Keratinocyte (primary cell): ENCODE measurements at regions not wholly inside any gene's neighbourhood (a gene's known extent, or its start where the extent isn't known, plus 50 kb on each side); places are given as distances from the start of the nearest gene placed in this dataset.

Experiments used
- DNase-seq: peaks from one replicate; pipeline ENCODE4 v3.0.0-alpha.2; 2011; ENCODE audit warnings: low read depth, missing footprints, low spot score
- FAIRE-seq: peaks from 2 replicates; lab custom pipeline; 2011; peaks lifted over from hg19 to GRCh38; lab: Jason Lieb, UNC
- H2AFZ ChIP-seq: 2 replicates; pipeline ENCODE4 v1.6.0; 2012; ENCODE audit warnings: low read length, control low read depth, inconsistent platforms; ENCODE audit not compliant: control insufficient read depth
- H3K27ac ChIP-seq: 2 replicates; pipeline ENCODE4 v1.5.1; 2011; ENCODE audit warnings: low read length; ENCODE audit not compliant: control insufficient read depth, insufficient read depth
- H3K27me3 ChIP-seq: 3 replicates; pipeline ENCODE4 v1.6.0; 2011; ENCODE audit warnings: low read length; ENCODE audit not compliant: control insufficient read depth, insufficient read depth; ENCODE audit errors: extremely low read depth
- H3K36me3 ChIP-seq, 2 experiments: 2 replicates in 1 of 2; 3 replicates in 1 of 2; pipeline ENCODE4 v1.5.1; 2011; ENCODE audit warnings: low read length in 2 of 2, mild to moderate bottlenecking in 1 of 2; ENCODE audit not compliant: control insufficient read depth in 2 of 2, insufficient read depth in 2 of 2; ENCODE audit errors: extremely low read depth in 1 of 2
- H3K4me1 ChIP-seq: 3 replicates; pipeline ENCODE4 v1.5.1; 2011; ENCODE audit warnings: low read length; ENCODE audit not compliant: control insufficient read depth, insufficient read depth; ENCODE audit errors: extremely low read depth
- H3K4me2 ChIP-seq: 3 replicates; pipeline ENCODE4 v1.6.0; 2011; ENCODE audit warnings: low read depth, low read length; ENCODE audit not compliant: control insufficient read depth, insufficient read depth; ENCODE audit errors: extremely low read depth
- H3K4me3 ChIP-seq, 3 experiments: fragments of 200-600 bp in 1 of 3; sonication (generic) in 1 of 3; 2 replicates in 2 of 3; 3 replicates in 1 of 3; pipeline ENCODE4 v1.5.1; 2011 to 2016; ENCODE audit warnings: low read length in 3 of 3, mild to moderate bottlenecking in 3 of 3, control low read depth in 2 of 3, inconsistent platforms in 1 of 3, low read depth in 1 of 3, mixed read lengths in 1 of 3, mixed run types in 1 of 3, moderate library complexity in 1 of 3; ENCODE audit not compliant: control insufficient read depth in 2 of 3, insufficient read depth in 2 of 3; ENCODE audit errors: extremely low read depth in 1 of 3
- H3K79me2 ChIP-seq: 2 replicates; pipeline ENCODE4 v1.6.0; 2012; ENCODE audit warnings: low read length; ENCODE audit not compliant: control insufficient read depth, insufficient read depth
- H3K9ac ChIP-seq: 3 replicates; pipeline ENCODE4 v1.6.0; 2011; ENCODE audit warnings: low read length; ENCODE audit not compliant: control insufficient read depth, insufficient read depth; ENCODE audit errors: extremely low read depth
- H3K9me1 ChIP-seq: 3 replicates; pipeline ENCODE4 v1.6.0; 2011; ENCODE audit warnings: low read length; ENCODE audit not compliant: control insufficient read depth, insufficient read depth; ENCODE audit errors: extremely low read depth
- H3K9me3 ChIP-seq: 2 replicates; pipeline ENCODE4 v1.5.1; 2012; ENCODE audit warnings: low read depth, low read length; ENCODE audit not compliant: control insufficient read depth
- H4K20me1 ChIP-seq: 3 replicates; pipeline ENCODE4 v1.6.0; 2011; ENCODE audit warnings: low read length; ENCODE audit not compliant: control insufficient read depth, insufficient read depth; ENCODE audit errors: extremely low read depth
- EZH2 ChIP-seq: IDR thresholded peaks from one replicate; pipeline ENCODE4 v1.6.1; 2012; ENCODE audit warnings: inconsistent platforms, mild to moderate bottlenecking, low read length, moderate library complexity
- dilution Hi-C: fragments of 300-500 bp; cut with MboI; formaldehyde crosslinking; loops from one replicate; pipeline ENCODE4 v1.7.0; 2020; ENCODE audit warnings: low sequenced_read_pairs; ENCODE audit not compliant: extremely low pct_ligation_motif_present
- TF ChIP-seq, protein P1 (sequence below), 3 experiments: IDR thresholded peaks in 1 of 3; conservative IDR thresholded peaks in 1 of 3; optimal IDR thresholded peaks in 1 of 3; 2 replicates in 2 of 3; 3 replicates in 1 of 3; pipeline versions ENCODE3 to v1.5.1; 2011; ENCODE audit warnings: low read length in 3 of 3, mild to moderate bottlenecking in 3 of 3, moderate library complexity in 2 of 3, control low read depth in 1 of 3, inconsistent platforms in 1 of 3; ENCODE audit not compliant: insufficient read depth in 2 of 3; ENCODE audit errors: extremely low read depth in 1 of 3

DNA sequence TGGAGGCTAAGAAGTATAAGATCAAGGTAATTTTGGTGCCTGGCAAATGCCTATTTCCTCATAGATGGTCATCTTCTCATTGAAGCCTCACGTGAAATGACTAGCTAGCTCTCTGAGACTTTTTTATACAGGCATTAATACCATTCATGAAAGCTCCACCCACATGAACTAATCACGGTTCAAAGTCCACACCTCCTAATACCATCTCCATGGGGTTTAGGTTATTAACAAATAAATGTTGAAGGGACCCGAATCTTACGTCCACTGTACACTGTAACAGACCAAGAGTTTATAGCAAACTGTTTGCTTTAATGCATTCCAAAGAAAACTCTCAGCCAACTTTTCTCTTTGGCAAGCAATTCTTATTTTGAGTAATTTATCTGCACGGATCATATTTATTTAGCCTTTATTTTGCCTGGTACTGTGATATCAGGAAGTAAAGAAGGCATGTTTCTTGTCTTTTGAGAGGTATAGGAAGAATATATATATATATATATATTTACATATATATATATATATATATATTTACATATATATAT lies 296.1 kb upstream of the LRRC7 start:
- H3K9me1 ChIP-seq, result no peaks in the 10 kb centered on the region
- H4K20me1 ChIP-seq, result no peaks in the 10 kb centered on the region
- H3K4me3 ChIP-seq, result no peak overlapping the region
- H3K4me1 ChIP-seq, result no peaks in the 10 kb centered on the region
- H3K27me3 ChIP-seq, result no peaks in the 10 kb centered on the region
- DNase-seq, result no peak
- H3K9ac ChIP-seq, result no peak overlapping the region
- H3K36me3 ChIP-seq, result no peaks in the 10 kb centered on the region
- no peaks in the 10 kb centered on the region for H3K79me2 ChIP-seq
- dilution Hi-C loops, result no loop called here
- no peak overlapping the region for H2AFZ ChIP-seq
- H3K9me3 ChIP-seq, result no peaks in the 10 kb centered on the region
- no peak for FAIRE-seq
- TF ChIP-seq, protein P1, sequence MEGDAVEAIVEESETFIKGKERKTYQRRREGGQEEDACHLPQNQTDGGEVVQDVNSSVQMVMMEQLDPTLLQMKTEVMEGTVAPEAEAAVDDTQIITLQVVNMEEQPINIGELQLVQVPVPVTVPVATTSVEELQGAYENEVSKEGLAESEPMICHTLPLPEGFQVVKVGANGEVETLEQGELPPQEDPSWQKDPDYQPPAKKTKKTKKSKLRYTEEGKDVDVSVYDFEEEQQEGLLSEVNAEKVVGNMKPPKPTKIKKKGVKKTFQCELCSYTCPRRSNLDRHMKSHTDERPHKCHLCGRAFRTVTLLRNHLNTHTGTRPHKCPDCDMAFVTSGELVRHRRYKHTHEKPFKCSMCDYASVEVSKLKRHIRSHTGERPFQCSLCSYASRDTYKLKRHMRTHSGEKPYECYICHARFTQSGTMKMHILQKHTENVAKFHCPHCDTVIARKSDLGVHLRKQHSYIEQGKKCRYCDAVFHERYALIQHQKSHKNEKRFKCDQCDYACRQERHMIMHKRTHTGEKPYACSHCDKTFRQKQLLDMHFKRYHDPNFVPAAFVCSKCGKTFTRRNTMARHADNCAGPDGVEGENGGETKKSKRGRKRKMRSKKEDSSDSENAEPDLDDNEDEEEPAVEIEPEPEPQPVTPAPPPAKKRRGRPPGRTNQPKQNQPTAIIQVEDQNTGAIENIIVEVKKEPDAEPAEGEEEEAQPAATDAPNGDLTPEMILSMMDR (optimal IDR thresholded peaks at IDR 0.05 in 1 of 3, IDR thresholded peaks at IDR 0.05 in 1 of 3, conservative IDR thresholded peaks at IDR 0.05 in 1 of 3; ENCODE audit: extremely low read depth in 1 of 3, insufficient read depth in 2 of 3, low read length in 3 of 3), result no peak
- TF ChIP-seq EZH2, result no peak
- no peak overlapping the region for H3K27ac ChIP-seq
- no peak overlapping the region for H3K4me2 ChIP-seq

DNA sequence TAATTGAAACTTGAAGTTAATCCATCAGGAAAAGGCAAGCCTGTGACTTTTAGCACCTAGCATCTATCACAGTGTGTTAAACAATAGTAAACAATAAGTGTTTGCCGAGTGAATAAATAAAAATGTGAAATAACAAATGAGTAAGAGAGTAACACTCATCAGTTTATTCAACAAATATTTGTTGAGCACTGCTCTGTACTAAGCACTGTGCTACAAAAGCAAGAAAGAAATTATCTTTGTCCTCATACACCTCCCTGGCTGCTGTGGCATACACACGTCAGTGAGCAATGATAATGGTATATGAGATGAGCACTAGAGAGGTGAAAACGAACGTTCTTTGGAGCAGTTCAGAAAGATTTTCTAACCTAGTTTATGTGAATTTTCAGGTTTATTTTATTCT lies 295.0 kb upstream of the LRRC7 start:
- FAIRE-seq, result no peak
- no peak for TF ChIP-seq EZH2
- TF ChIP-seq, protein P1 (optimal IDR thresholded peaks at IDR 0.05 in 1 of 3, IDR thresholded peaks at IDR 0.05 in 1 of 3, conservative IDR thresholded peaks at IDR 0.05 in 1 of 3; ENCODE audit: extremely low read depth in 1 of 3, insufficient read depth in 2 of 3, low read length in 3 of 3), result no peak
- H4K20me1 ChIP-seq, result no peaks in the 10 kb centered on the region

More for the DNA sequence above, 295.0 kb upstream of the LRRC7 start:
- no peak overlapping the region for H3K9ac ChIP-seq
- H3K4me1 ChIP-seq, result no peaks in the 10 kb centered on the region
- no peak overlapping the region for H3K4me2 ChIP-seq
- no peak overlapping the region for H3K4me3 ChIP-seq
- no peaks in the 10 kb centered on the region for H3K9me3 ChIP-seq
- dilution Hi-C loops, result no loop called here
- no peaks in the 10 kb centered on the region for H3K36me3 ChIP-seq
- H3K9me1 ChIP-seq, result no peaks in the 10 kb centered on the region
- H3K79me2 ChIP-seq, result no peaks in the 10 kb centered on the region
- H3K27me3 ChIP-seq, result no peaks in the 10 kb centered on the region
- no peak overlapping the region for H3K27ac ChIP-seq
- DNase-seq, result no peak
- no peak overlapping the region for H2AFZ ChIP-seq
